ENCODE measurements at regions not wholly inside any gene's neighbourhood (a gene's known extent, or its start where the extent isn't known, plus 50 kb on each side); places are given as distances from the start of the nearest gene placed in this dataset.
"Not testable (repeated sequence)": the region's sequence is repeated elsewhere in the genome, so short reads cannot be mapped to it uniquely, and the experiment has no call there.

GRCh38 chr7:148472406-148472805 is 118.2 kb upstream of the C7orf33 start:
- no peak for DNase-seq (ENCODE audit: low read depth in 1 of 2, low spot score in 1 of 2)

DNA sequence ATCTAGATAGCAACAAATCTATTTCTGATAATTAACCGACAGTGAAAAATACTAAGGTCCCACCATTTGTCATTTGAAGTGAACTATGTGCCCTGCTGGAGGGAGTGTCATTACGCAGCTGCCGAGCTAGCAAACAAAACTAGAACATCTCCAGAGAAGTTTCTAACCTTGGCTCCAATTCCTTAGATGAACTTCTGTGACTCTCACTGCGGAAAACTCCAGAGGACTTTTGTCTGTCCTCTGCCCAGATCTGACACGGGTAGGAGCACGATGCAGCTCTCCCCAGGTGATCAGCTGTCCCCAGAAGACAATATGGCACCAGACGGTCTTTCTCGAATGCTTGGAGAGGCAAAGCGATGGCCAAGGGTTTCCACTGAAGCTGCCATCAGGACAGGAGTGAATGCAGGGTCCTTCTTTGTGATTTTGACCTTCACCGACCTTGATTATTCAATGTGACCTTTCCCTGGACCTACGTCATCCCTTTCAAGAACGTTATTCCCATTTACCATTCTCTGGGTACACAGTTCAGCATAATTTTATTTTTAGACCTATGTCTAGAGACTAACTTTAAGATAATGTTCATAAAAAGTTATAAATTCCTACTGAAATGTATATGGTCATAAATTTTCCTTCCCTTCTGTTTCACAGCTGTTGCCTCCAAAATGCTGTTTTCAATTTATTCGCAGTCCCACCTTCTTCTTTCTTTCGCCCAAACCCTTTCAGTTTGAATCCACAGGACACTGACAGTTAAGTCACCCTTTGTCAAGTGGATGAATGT is 116.7 kb upstream of the C7orf33 start:
- DNase-seq (ENCODE audit: low read depth in 1 of 2, low spot score in 1 of 2) = no peak

DNA sequence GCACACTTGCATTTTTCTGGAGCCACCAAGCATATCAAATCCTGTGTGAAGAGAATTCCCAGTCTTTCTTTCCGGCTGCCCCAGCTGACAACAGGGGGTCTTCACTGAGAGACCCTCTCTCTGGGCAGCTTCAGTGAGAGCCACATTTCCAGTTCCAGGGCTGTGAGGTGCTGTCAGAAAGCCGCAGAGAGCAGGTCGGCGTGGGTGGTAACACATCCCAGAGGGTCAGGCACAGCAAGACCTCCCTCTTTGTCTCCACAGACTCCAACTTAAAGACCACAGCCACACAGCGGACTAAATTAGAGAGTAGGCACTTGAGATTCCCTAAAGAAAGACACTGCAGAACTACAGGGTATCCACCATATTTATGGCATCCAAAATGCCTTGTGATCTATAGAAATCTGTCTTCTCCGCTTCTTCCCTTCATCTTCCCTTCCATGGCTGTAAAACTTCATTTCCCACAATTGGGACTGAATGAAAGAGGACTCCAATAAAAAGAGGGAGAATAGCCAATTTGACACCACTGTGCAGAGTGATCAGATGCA is 116.0 kb upstream of the C7orf33 start:
- no peak for DNase-seq (ENCODE audit: low read depth in 1 of 2, low spot score in 1 of 2)

DNA sequence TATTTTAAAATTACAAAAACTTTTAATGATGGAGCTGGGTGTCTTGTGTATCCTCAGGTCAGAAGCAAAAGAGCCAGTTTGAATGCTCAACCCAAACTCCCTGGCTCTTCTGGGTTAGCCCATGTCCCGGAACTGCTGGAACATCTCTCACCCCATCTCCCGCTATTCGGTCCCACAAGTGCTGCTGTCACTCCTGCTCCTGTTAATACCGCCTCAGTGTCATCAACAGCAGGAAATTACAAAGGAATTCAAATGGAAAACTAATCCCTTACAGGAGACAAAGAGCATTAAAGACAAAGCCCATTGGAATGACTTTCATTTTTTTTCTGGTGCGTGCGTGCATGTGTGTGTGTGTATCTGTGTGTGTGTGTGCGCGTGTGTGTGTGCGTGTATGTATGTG is 112.0 kb upstream of the C7orf33 start:
- DNase-seq (ENCODE audit: low read depth in 1 of 2, low spot score in 1 of 2) = no peak

DNA sequence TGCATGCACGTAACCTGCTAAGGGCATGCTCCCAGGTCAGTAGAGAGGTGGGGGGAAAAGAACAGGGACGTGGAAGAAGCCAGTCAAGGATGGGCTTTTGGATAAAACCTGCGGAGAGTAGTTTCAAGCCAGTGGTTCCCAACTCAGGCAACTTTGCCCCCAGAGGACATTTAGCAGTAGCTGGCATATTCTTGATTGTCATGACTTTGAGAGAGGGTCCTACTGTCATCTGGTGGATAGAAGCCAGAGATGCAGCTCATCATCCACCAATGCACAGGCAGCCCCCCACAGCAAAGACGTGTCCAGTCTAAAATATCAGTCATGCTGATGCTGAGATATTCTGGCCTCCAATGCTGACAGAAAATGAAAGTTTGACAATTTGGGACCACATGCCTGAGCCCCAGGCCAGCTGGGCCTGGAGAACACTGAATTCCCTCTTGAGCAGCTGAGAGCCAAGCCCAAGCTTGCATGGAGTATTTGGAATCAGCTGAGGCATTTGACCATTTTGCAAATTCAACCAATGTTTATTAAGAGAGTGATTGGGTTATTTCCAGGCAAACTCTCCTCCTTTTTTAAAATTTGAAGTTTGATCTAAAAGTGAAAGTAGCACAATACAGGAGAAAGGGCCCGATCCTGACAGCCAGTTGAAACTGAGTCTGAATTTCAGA is 110.0 kb upstream of the C7orf33 start:
- DNase-seq (ENCODE audit: low read depth in 1 of 2, low spot score in 1 of 2) = no peak

GRCh38 chr7:148481147-148481526 is 109.4 kb upstream of the C7orf33 start:
- DNase-seq (ENCODE audit: low read depth in 1 of 2, low spot score in 1 of 2) = no peak

- DNase-seq (ENCODE audit: low read depth in 1 of 2, low spot score in 1 of 2) = no peak
Measured at GRCh38 chr7:148481971-148482626, 108.5 kb upstream of the C7orf33 start.

DNA sequence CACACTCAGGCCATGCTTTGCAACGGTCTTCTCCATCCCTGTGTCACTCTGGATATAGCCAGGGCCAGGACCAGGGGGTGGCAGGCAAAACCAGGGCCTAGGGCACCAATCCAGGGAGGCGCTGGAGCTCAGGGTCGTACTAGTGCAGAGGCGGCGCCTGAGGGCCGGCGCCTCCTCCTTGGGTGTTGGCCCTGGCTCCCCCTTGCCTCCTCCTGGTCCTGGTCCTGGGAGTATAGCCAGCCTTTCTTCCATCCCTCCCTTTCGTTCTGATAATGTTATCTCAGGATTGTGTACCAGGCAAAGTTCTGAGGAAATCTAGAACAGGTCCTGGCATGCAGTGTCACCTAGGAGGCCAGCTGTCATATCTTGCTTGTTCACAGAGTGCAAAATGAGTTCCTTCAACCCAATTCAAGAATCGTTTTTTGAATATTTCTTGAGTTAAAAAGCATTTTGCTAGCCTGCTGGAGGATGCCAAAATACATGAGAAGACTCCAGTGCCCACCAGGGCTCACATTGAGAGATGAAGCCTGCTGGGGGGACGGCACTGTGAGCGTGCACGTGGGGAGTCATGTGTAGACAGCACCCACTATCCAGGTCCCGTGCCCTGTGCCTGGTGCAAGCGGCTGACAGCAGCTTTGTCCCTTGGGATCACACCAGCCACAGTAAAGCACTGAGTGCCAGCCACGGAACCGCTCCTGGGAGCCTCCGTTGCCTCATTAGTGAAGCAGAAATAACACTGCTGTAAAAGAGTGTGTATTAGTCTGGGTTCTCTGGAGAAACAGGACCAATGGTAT is 106.9 kb upstream of the C7orf33 start:
- DNase-seq (ENCODE audit: low read depth in 1 of 2, low spot score in 1 of 2) = no peak

GRCh38 chr7:148484486-148484885 is 106.1 kb upstream of the C7orf33 start:
- DNase-seq (ENCODE audit: low read depth in 1 of 2, low spot score in 1 of 2) = no peak

DNA sequence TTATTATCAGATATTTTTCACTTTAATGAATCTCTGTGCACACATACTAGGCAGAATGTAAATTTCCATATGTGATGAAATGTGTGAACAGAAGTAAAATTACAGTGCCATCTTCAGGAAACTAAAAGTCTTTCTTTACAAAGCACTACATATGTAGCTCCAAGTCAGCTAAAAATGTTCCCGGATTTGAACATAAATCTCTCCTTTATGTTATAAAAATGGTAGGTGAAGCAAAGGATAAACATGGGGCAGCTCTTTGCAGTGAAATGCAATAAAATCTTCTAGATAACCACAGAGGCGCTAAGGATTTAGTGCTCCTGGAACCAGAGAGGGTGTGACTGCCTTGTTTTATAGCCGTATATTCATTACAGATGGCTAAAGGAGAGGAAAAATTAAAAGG is 104.9 kb upstream of the C7orf33 start:
- DNase-seq (ENCODE audit: low read depth in 1 of 2, low spot score in 1 of 2) = no peak

DNA sequence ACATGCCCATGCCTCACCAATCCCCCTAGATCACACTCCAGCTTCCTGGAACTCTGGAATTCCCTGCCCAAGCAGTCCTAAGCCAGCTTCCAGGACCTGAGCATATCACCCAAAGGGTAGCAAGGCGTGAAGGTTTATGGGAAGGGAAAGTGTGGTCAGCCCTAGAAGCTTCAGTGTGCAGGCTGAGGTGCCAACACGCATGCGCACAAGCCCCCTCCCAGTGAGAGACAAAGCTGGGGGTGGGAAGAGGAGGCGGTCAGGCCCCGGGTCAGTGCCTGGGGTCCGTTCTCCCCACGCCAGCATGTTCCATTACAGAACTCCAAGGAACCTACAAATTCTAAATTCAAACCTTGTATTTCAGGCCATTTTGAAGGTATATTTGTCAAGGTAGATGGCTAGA is 103.6 kb upstream of the C7orf33 start:
- DNase-seq (ENCODE audit: low read depth in 1 of 2, low spot score in 1 of 2) = no peak

DNA sequence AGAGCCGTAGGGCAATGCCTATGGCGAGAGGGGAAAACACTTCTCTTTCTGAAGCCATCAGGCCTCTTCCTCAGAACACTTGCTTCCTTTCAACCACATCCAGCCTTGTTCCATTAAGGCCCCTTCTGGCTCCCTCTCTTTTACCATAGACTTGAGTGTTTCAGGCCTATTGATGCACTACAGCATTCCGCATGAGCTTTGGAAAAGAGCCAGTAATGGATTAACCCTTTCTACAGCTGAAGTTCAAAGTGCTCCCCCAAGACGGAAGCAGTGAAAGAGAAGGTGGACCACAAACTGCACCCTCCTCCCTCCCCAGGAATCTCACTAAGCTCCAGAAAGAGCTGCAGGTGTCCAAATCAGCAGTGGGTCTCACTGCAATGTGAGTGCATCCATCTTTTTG is 102.7 kb upstream of the C7orf33 start:
- no peak for DNase-seq (ENCODE audit: low read depth in 1 of 2, low spot score in 1 of 2)

GRCh38 chr7:148489678-148490077 is 100.9 kb upstream of the C7orf33 start:
- DNase-seq (ENCODE audit: low read depth in 1 of 2, low spot score in 1 of 2) = no peak

DNA sequence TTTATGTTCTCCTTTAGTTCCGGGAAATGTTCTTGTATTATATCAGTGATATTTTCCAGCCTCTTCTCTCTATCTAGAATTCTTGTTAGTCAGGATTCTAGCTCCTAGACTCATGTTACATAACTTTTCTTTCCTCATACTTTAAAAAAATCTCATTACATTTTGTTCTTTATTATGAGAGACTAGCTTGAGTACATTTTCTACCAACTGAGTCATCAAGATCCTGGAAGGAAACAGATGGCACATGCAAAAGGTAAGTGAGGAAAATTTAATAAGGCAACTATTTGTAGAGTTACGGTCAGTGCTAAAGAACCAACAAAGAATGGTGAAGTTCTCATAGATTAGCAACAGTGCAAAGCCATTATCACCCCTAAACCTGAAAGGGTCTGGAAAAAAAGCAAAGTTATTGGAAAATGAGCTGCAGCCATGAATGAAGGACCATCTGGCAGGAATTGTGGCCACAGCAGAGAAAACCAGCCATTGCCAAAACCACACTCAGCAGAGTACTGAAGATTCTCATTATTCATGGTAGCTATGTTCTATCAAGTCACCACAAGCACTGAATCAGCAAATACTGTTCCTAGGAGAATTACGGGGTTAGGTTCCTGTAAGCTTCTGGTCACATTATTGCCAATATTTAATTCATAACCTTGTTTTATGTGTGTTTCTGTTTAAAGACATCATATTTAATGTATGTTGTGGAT is 98.3 kb upstream of the C7orf33 start:
- DNase-seq (ENCODE audit: low read depth in 1 of 2, low spot score in 1 of 2) = no peak

DNA sequence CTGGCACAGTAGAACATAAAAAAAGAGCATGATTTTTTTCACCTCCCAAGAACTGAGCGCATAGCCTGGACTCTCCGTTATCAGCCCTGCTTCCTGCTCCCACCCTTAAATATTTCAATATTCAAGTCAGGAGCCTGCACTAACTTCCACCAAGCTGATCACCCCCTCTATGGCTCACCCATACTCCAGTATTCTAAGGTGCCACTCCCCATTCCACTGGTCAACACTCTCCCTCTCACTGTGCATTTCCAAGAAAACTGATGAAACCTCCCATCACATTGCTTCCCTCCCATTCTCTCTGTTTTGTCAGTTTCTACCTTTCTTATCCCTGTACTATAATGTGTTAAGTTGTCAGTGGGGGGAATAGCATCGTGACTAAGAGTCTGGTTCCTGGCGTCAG is 95.0 kb upstream of the C7orf33 start:
- no peak for DNase-seq (ENCODE audit: low read depth in 1 of 2, low spot score in 1 of 2)

- DNase-seq (ENCODE audit: low read depth in 1 of 2, low spot score in 1 of 2) = no peak
Measured at GRCh38 chr7:148500978-148501377, 89.6 kb upstream of the C7orf33 start.

DNA sequence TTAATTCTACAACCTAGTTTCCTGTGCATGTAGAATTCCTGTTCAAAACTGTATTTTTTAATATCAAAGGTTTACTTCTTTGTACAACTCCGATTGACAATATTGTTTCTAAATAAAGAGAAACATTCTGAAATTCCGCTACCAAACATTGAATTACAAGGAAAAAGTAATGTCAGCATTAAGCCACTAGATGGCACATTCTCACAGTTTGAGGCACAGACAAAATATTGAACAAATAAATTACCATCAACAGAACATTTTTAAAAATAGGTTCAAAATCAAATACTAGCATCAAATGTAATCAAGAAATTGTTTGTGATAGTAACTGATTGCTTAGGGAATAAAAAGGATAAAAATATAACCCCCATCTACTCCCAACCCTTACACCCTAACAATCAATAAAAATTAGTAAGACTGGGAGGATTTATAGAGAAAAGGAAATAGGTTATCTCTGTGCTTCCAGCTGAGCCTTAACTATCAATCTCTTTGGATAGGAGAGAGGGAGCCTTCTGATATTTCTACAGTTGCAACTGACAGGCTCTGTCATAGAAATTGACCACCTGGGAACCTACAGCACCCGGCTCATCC is 86.6 kb upstream of the C7orf33 start:
- no peak for DNase-seq (ENCODE audit: low read depth in 1 of 2, low spot score in 1 of 2)

- DNase-seq (ENCODE audit: low read depth in 1 of 2, low spot score in 1 of 2) = no peak
Measured at GRCh38 chr7:148505645-148506375, 84.8 kb upstream of the C7orf33 start.

- DNase-seq (ENCODE audit: low read depth in 1 of 2, low spot score in 1 of 2) = not testable (repeated sequence)
Measured at GRCh38 chr7:148507064-148507573, 83.4 kb upstream of the C7orf33 start.
